GM12878 (cell line): ENCODE measurements at regions not wholly inside any gene's neighbourhood (a gene's known extent, or its start where the extent isn't known, plus 50 kb on each side); places are given as distances from the start of the nearest gene placed in this dataset.

Source experiments
- E2F4 ChIP-seq: IDR thresholded peaks from 2 replicates; pipeline ENCODE4 v1.6.1; 2012; ENCODE audit warnings: low read depth, low read length, improper control_type of control experiment
- MEF2B ChIP-seq: fragments of 450-650 bp; IDR thresholded peaks from 2 replicates; pipeline ENCODE4 v1.6.1; 2018; ENCODE audit warnings: mild to moderate bottlenecking, moderate library complexity; ENCODE audit not compliant: partially characterized antibody, poor library complexity, severe bottlenecking
- NFIC ChIP-seq: IDR thresholded peaks from 2 replicates; pipeline ENCODE4 v1.6.1; 2012; ENCODE audit warnings: low read depth, mild to moderate bottlenecking, inconsistent platforms, low read length, moderate library complexity
- NFXL1 ChIP-seq: fragments of 450-650 bp; IDR thresholded peaks from 2 replicates; pipeline ENCODE4 v1.6.1; 2017; ENCODE audit warnings: antibody characterized with exemption, mild to moderate bottlenecking, borderline replicate concordance
- NFYA ChIP-seq: IDR thresholded peaks from 2 replicates; pipeline ENCODE4 v1.6.1; 2011; ENCODE audit warnings: low read depth, mild to moderate bottlenecking, low read length, improper control_type of control experiment, borderline replicate concordance
- NFYB ChIP-seq: IDR thresholded peaks from 2 replicates; pipeline ENCODE4 v1.6.1; 2011; ENCODE audit warnings: low read depth, mild to moderate bottlenecking, low read length, improper control_type of control experiment, moderate library complexity; ENCODE audit not compliant: insufficient read depth
- NR2C1 ChIP-seq: fragments of 450-650 bp; IDR thresholded peaks from 2 replicates; pipeline ENCODE4 v1.6.1; 2017; ENCODE audit warnings: antibody characterized with exemption, mild to moderate bottlenecking, moderate library complexity
- NR2C2 ChIP-seq: IDR thresholded peaks from 2 replicates; pipeline ENCODE4 v1.6.1; 2011; ENCODE audit warnings: borderline replicate concordance, low read depth; ENCODE audit not compliant: control insufficient read depth, insufficient read length
- PKNOX1 ChIP-seq: fragments of 450-650 bp; IDR thresholded peaks from 2 replicates; pipeline ENCODE4 v1.6.1; 2016; ENCODE audit warnings: mild to moderate bottlenecking
- RAD21 ChIP-seq: IDR thresholded peaks from 2 replicates; pipeline ENCODE4 v1.6.1; 2011; ENCODE audit warnings: mild to moderate bottlenecking, low read depth, low read length, moderate library complexity; ENCODE audit not compliant: insufficient read depth
- REST ChIP-seq: IDR thresholded peaks from 2 replicates; pipeline ENCODE4 v1.6.1; 2012; ENCODE audit warnings: mild to moderate bottlenecking, low read depth, low read length
- TAF1 ChIP-seq: IDR thresholded peaks from 2 replicates; pipeline ENCODE4 v1.6.1; 2011; ENCODE audit warnings: mild to moderate bottlenecking, low read depth, low read length, borderline replicate concordance
- ZBTB11 ChIP-seq: fragments of 450-650 bp; formaldehyde crosslinking; IDR thresholded peaks from 2 replicates; pipeline ENCODE4 v1.5.0; 2022; ENCODE audit warnings: mild to moderate bottlenecking, missing genetic modification characterization
- ZNF24 ChIP-seq: fragments of 450-650 bp; IDR thresholded peaks from 2 replicates; pipeline ENCODE4 v1.6.1; 2017; ENCODE audit warnings: antibody characterized with exemption, mild to moderate bottlenecking
- ZNF622 ChIP-seq: fragments of 450-650 bp; IDR thresholded peaks from 2 replicates; pipeline ENCODE4 v1.6.1; 2017; ENCODE audit warnings: mild to moderate bottlenecking, inconsistent platforms
- ZZZ3 ChIP-seq: IDR thresholded peaks from 2 replicates; pipeline ENCODE4 v1.6.1; 2011; ENCODE audit warnings: low read depth; ENCODE audit not compliant: control insufficient read depth, insufficient read length

- TF ChIP-seq MEF2B (no peak), RAD21 (no peak), TAF1 (no peak), PKNOX1 (no peak), NFIC (peak; percentile 46; the same call in 1 of the 2 replicates), E2F4 (no peak), ZNF622 (no peak), ZBTB11 (CRISPR knock-in tag) (no peak), NR2C1 (no peak), NFXL1 (no peak), ZZZ3 (no peak), NFYA (no peak), REST (no peak), ZNF24 (no peak), NFYB (no peak), NR2C2 (no peak)
Measured at GRCh38 chr4:163611784-163612445, 117.4 kb downstream of the TMA16 start (continued).
